GM12864 (cell line): ENCODE measurements at regions not wholly inside any gene's neighbourhood (a gene's known extent, or its start where the extent isn't known, plus 50 kb on each side); places are given as distances from the start of the nearest gene placed in this dataset.
"Not testable (repeated sequence)": the region's sequence is repeated elsewhere in the genome, so short reads cannot be mapped to it uniquely, and the experiment has no call there.

ENCODE experiments used
- DNase-seq: peaks from one replicate; pipeline ENCODE4 v3.0.0-alpha.2; 2011; ENCODE audit warnings: low read depth
- H3K4me3 ChIP-seq: 2 replicates; pipeline ENCODE4 v1.5.1; 2011; ENCODE audit warnings: mild to moderate bottlenecking, low read depth, low read length, control low read depth
- TF ChIP-seq, protein P1 (sequence below): IDR thresholded peaks from 2 replicates; pipeline ENCODE4 v1.5.1; 2011; ENCODE audit warnings: low read depth, mild to moderate bottlenecking, moderate library complexity, low read length, control low read depth, inconsistent platforms; ENCODE audit errors: missing control alignments

DNA sequence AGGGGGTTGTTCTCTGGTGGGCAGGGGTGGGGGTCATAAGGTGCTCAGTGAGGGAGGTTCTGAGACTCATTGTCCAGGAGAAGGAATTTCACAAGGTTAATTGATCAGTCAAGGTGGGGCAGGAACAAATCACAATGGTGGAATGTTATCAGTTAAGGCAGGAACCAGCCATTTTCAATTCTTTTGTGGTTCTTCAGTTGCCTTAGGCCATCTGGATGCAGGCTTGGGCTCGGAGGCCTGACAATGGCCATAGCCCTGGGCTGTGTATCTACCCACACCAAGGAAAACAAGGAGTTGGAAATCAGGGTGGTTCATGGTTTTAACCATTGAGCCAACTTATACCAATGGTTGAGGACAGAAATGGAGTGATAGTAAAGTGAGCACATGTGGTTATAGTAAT lies 1221.8 kb downstream of the TYW1 start:
- no peak overlapping the region for H3K4me3 ChIP-seq
- no peak for DNase-seq
- TF ChIP-seq, protein P1, sequence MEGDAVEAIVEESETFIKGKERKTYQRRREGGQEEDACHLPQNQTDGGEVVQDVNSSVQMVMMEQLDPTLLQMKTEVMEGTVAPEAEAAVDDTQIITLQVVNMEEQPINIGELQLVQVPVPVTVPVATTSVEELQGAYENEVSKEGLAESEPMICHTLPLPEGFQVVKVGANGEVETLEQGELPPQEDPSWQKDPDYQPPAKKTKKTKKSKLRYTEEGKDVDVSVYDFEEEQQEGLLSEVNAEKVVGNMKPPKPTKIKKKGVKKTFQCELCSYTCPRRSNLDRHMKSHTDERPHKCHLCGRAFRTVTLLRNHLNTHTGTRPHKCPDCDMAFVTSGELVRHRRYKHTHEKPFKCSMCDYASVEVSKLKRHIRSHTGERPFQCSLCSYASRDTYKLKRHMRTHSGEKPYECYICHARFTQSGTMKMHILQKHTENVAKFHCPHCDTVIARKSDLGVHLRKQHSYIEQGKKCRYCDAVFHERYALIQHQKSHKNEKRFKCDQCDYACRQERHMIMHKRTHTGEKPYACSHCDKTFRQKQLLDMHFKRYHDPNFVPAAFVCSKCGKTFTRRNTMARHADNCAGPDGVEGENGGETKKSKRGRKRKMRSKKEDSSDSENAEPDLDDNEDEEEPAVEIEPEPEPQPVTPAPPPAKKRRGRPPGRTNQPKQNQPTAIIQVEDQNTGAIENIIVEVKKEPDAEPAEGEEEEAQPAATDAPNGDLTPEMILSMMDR = no peak

DNA sequence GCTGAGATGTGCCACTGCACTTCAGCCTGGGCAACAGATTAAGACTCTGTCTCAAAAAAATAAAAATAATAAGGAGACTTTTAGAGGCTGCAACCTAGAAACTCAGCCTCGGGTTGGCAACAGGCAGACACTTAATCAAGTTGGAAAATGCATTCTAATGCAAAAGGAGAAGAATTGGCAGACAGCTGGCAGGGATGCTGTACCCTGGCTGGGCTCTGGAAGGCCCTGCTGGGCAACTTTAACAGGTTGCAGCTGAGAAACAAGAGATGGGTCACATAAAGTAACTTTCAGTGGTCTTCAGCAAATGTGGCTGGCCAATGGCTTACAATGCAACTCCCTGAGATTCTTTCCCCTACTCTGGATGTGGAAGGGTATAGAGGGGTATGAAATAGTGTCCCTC lies 1225.7 kb downstream of the TYW1 start:
- TF ChIP-seq, protein P1 = no peak
- no peak for DNase-seq
- no peak overlapping the region for H3K4me3 ChIP-seq

- no peak overlapping the region for H3K4me3 ChIP-seq
- TF ChIP-seq, protein P1 = no peak
- DNase-seq = no peak
These were observed 1227.6 kb downstream of the TYW1 start for GRCh38 chr7:68224041-68224741.

DNA sequence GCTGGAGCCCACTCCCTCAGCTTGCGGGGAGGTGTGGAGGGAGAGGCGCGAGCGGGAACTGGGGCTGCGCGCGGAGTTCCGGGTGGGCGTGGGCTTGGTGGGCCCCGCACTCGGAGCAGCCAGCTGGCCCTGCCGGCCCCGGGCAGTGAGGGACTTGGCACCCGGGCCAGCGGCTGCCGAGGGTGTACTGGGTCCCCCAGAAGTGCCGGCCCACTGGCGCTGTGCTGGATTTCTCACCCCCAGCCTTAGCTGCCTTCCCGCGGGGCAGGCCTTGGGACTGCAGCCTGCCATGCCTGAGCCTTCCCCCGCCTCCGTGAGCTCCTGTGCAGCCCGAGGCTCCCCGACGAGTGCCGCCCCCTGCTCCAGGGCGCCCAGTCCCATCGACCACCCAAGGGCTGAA lies 1234.4 kb downstream of the TYW1 start:
- H3K4me3 ChIP-seq, DNase-seq: not testable (repeated sequence)

DNA sequence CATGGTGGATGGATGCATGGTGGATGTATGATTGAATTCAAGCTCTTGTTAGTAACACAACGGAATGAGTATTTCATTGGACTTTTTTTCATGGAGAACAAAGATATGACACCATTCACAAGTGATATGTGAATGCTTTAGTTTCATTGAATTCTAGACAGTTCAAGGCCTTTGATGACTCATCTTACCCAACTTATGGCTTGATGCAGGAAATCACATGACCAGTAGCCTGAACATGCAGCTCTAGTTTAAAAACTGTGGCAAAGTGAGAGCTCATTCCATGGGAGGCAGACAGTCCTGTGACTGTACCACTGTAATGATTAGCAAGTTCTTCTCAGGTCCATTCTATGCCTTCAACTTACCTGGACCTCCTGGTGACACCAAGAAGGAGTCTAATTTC lies 1239.3 kb downstream of the TYW1 start:
- no peak overlapping the region for H3K4me3 ChIP-seq
- no peak for DNase-seq
- TF ChIP-seq, protein P1 = no peak

GRCh38 chr7:68238204-68238805 lies 1241.7 kb downstream of the TYW1 start:
- DNase-seq = no peak

DNA sequence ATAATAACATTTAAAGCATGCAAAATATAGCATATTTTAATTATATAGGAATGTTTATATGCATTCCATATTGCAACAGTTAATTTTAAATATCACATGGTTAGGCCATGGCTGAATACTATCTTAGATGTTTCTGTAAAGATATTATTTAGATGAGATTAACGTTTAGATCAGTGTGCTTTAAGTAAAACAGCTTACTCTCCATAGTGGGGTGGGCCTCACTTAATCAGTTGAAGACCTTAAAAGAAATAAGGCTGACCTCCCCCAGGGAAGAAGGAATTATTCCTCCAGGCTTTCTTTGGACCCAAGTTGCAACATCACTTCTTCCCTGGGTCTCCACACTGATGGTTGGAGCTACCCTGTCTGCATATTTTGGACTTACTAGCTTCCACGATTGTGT lies 1246.5 kb downstream of the TYW1 start:
- DNase-seq = no peak
- TF ChIP-seq, protein P1 = no peak
- no peak overlapping the region for H3K4me3 ChIP-seq

More at GRCh38 chr7:68238204-68238805, 1241.7 kb downstream of the TYW1 start:
- no peak overlapping the region for H3K4me3 ChIP-seq
- TF ChIP-seq, protein P1 = no peak
